GM03348 (cell line): ENCODE measurements at regions not wholly inside any gene's neighbourhood (a gene's known extent, or its start where the extent isn't known, plus 50 kb on each side); places are given as distances from the start of the nearest gene placed in this dataset.
"Not testable (repeated sequence)": the region's sequence is repeated elsewhere in the genome, so short reads cannot be mapped to it uniquely, and the experiment has no call there.

Experiments
- DNase-seq: peaks from one replicate; pipeline ENCODE4 v3.0.0; 2012; ENCODE audit warnings: low spot score

GRCh38 chr16:29355339-29356059 lies 51.0 kb downstream of the NPIPB11 start:
- DNase-seq, result not testable (repeated sequence)

GRCh38 chr16:29354449-29354848 lies 52.1 kb downstream of the NPIPB11 start:
- not testable (repeated sequence) for DNase-seq

- not testable (repeated sequence) for DNase-seq
Observed at GRCh38 chr16:29352617-29352999, 53.9 kb downstream of the NPIPB11 start.

- DNase-seq, result not testable (repeated sequence)
Observed at GRCh38 chr16:29351970-29352616, 54.4 kb downstream of the NPIPB11 start.

- DNase-seq, result not testable (repeated sequence)
Observed at GRCh38 chr16:29351271-29351969, 55.1 kb downstream of the NPIPB11 start.

- DNase-seq, result peak; percentile 51
Observed at GRCh38 chr16:29349966-29350365, 56.5 kb downstream of the NPIPB11 start.

GRCh38 chr16:29348748-29349147 lies 57.8 kb downstream of the NPIPB11 start:
- not testable (repeated sequence) for DNase-seq

GRCh38 chr16:29348123-29348690 lies 58.3 kb downstream of the NPIPB11 start:
- not testable (repeated sequence) for DNase-seq

GRCh38 chr16:29346796-29347580 lies 59.5 kb downstream of the NPIPB11 start:
- not testable (repeated sequence) for DNase-seq

- DNase-seq, result not testable (repeated sequence)
Observed at GRCh38 chr16:29346203-29346602, 60.3 kb downstream of the NPIPB11 start.

GRCh38 chr16:29342937-29343336 lies 63.6 kb downstream of the NPIPB11 start:
- not testable (repeated sequence) for DNase-seq

- DNase-seq, result not testable (repeated sequence)
Observed at GRCh38 chr16:29340779-29341438, 65.6 kb downstream of the NPIPB11 start.

GRCh38 chr16:29340235-29340634 lies 66.3 kb downstream of the NPIPB11 start:
- DNase-seq, result not testable (repeated sequence)

GRCh38 chr16:29338821-29339700 lies 67.5 kb downstream of the NPIPB11 start:
- not testable (repeated sequence) for DNase-seq

GRCh38 chr16:29337385-29337901 lies 69.1 kb downstream of the NPIPB11 start:
- not testable (repeated sequence) for DNase-seq

GRCh38 chr16:29335549-29335846 lies 71.0 kb downstream of the NPIPB11 start:
- not testable (repeated sequence) for DNase-seq

GRCh38 chr16:29334776-29335548 lies 71.5 kb downstream of the NPIPB11 start:
- DNase-seq, result not testable (repeated sequence)

- not testable (repeated sequence) for DNase-seq
Observed at GRCh38 chr16:29333492-29334097, 72.9 kb downstream of the NPIPB11 start.

- DNase-seq, result not testable (repeated sequence)
Observed at GRCh38 chr16:29330623-29331022, 75.9 kb downstream of the NPIPB11 start.
